ENCODE measurements at regions not wholly inside any gene's neighbourhood (a gene's known extent, or its start where the extent isn't known, plus 50 kb on each side); places are given as distances from the start of the nearest gene placed in this dataset.
A peak's percentile ranks its signal among the peaks of the same experiment; 100 is the strongest.

- Histone ChIP-seq H3K9me3 (ENCODE audit: insufficient read depth, low read depth, low read length) (no peaks in the 10 kb centered on the region), H2AFZ (ENCODE audit: low read depth, low read length) (peak overlapping the region; percentile 37), H3K27ac (ENCODE audit: low read depth, low read length) (no peak overlapping the region), H3K4me2 (ENCODE audit: low read length) (peak overlapping the region; percentile 80), H3K79me2 (ENCODE audit: insufficient read depth, low read length) (no peaks in the 10 kb centered on the region), H3K36me3 (ENCODE audit: insufficient read depth, low read length) (no peaks in the 10 kb centered on the region), H3K9ac (ENCODE audit: low read length) (no peak overlapping the region), H3K4me1 (ENCODE audit: insufficient read depth, low read length) (peaks cover 31% of the 10 kb centered on the region), H3K4me3 (ENCODE audit: insufficient read depth, low read depth, low read length) (no peak overlapping the region), H4K20me1 (ENCODE audit: insufficient read depth, low read length) (no peaks in the 10 kb centered on the region), H3K27me3 (ENCODE audit: insufficient read depth, low read length) (no peaks in the 10 kb centered on the region)
- DNase-seq (ENCODE audit: low read depth) (no peak), FAIRE-seq (peak; percentile 5)
- Mint-ChIP-seq H3K4me1 (ENCODE audit: low read depth, unreplicated experiment) (peaks cover 11% of the 10 kb centered on the region), H3K4me3 (ENCODE audit: unreplicated experiment) (no peak overlapping the region), H3K27me3 (ENCODE audit: low read depth, unreplicated experiment) (peaks cover 7% of the 10 kb centered on the region), H3K9me3 (ENCODE audit: unreplicated experiment) (no peaks in the 10 kb centered on the region), H3K36me3 (ENCODE audit: low read depth, unreplicated experiment) (no peaks in the 10 kb centered on the region), H3K27ac (ENCODE audit: unreplicated experiment) (peak overlapping the region; percentile 1)
- TF ChIP-seq CTCF (IDR thresholded peaks at IDR 0.05; ENCODE audit: insufficient read depth, low read depth, low read length) (no peak), EZH2 (IDR thresholded peaks at IDR 0.05; ENCODE audit: insufficient read depth, low read length) (no peak)
These were observed 568.7 kb upstream of the KLF4 start for GRCh38 chr9:108058135-108058814.

GRCh38 chr9:108057421-108058134 is 568.0 kb upstream of the KLF4 start:
- Mint-ChIP-seq H3K27me3 (ENCODE audit: low read depth, unreplicated experiment) (peaks cover 7% of the 10 kb centered on the region), H3K4me1 (ENCODE audit: low read depth, unreplicated experiment) (peaks cover 11% of the 10 kb centered on the region), H3K4me3 (ENCODE audit: unreplicated experiment) (no peak overlapping the region), H3K27ac (ENCODE audit: unreplicated experiment) (peak overlapping the region; percentile 48), H3K9me3 (ENCODE audit: unreplicated experiment) (no peaks in the 10 kb centered on the region), H3K36me3 (ENCODE audit: low read depth, unreplicated experiment) (no peaks in the 10 kb centered on the region)
- Histone ChIP-seq H4K20me1 (ENCODE audit: insufficient read depth, low read length) (no peaks in the 10 kb centered on the region), H3K36me3 (ENCODE audit: insufficient read depth, low read length) (no peaks in the 10 kb centered on the region), H3K4me2 (ENCODE audit: low read length) (peak overlapping the region; percentile 80), H3K4me3 (ENCODE audit: insufficient read depth, low read depth, low read length) (no peak overlapping the region), H3K9ac (ENCODE audit: low read length) (peak overlapping the region; percentile 23), H3K27me3 (ENCODE audit: insufficient read depth, low read length) (no peaks in the 10 kb centered on the region), H2AFZ (ENCODE audit: low read depth, low read length) (peak overlapping the region; percentile 37), H3K79me2 (ENCODE audit: insufficient read depth, low read length) (no peaks in the 10 kb centered on the region), H3K4me1 (ENCODE audit: insufficient read depth, low read length) (peaks cover 32% of the 10 kb centered on the region), H3K9me3 (ENCODE audit: insufficient read depth, low read depth, low read length) (no peaks in the 10 kb centered on the region), H3K27ac (ENCODE audit: low read depth, low read length) (peak overlapping the region; percentile 78)
- FAIRE-seq (peak; percentile 20), DNase-seq (ENCODE audit: low read depth) (peak; percentile 97)
- TF ChIP-seq CTCF (IDR thresholded peaks at IDR 0.05; ENCODE audit: insufficient read depth, low read depth, low read length) (no peak), EZH2 (IDR thresholded peaks at IDR 0.05; ENCODE audit: insufficient read depth, low read length) (no peak)

All from astrocyte (in vitro differentiated cells and primary cell).